ENCODE measurements at regions not wholly inside any gene's neighbourhood (a gene's known extent, or its start where the extent isn't known, plus 50 kb on each side); places are given as distances from the start of the nearest gene placed in this dataset.

- Mint-ChIP-seq H3K27me3 (no peaks in the 10 kb centered on the region), H3K9me3 (ENCODE audit: low read depth) (peaks cover 5% of the 10 kb centered on the region), H3K4me3 (ENCODE audit: low read depth) (no peak overlapping the region), H3K27ac (peak overlapping the region; percentile 95), H3K36me3 (ENCODE audit: insufficient read depth) (peaks cover 4% of the 10 kb centered on the region), H3K4me1 (ENCODE audit: low read depth) (peaks cover 48% of the 10 kb centered on the region)
- TF ChIP-seq CTCF (IDR thresholded peaks at IDR 0.05; ENCODE audit: unreplicated experiment), result no peak
- DNase-seq (ENCODE audit: low spot score, unreplicated experiment), result no peak
Observed at GRCh38 chr18:61735564-61736102, 157.2 kb downstream of the RNF152 start.

DNA sequence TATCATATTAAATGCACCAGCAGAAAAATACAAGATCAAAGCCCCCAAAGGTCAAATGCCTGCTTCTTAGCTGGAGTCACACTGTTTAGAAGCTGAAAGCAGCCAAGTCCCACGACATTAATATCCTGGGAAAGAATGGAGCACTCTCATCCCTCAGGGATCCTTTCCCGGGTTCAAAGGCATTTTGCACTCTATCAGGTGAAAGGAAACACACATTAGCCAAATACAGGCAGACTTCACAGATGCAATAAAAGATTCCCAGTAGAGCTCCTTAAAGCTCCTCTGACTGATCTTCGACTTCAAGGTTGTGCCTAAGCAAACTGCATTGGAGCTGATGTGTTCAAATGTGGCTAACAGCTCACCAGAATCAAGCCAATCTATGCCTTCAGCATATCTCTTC lies 158.4 kb downstream of the RNF152 start:
- TF ChIP-seq CTCF (IDR thresholded peaks at IDR 0.05; ENCODE audit: unreplicated experiment), result no peak
- peaks cover 6% of the 10 kb centered on the region for H3K9me3 Mint-ChIP-seq (ENCODE audit: low read depth)
- H3K27ac Mint-ChIP-seq, result peak overlapping the region; percentile 95
- H3K4me3 Mint-ChIP-seq (ENCODE audit: low read depth), result no peak overlapping the region
- H3K27me3 Mint-ChIP-seq, result no peaks in the 10 kb centered on the region
- H3K4me1 Mint-ChIP-seq (ENCODE audit: low read depth), result peaks cover 49% of the 10 kb centered on the region
- DNase-seq (ENCODE audit: low spot score, unreplicated experiment), result no peak
- no peaks in the 10 kb centered on the region for H3K36me3 Mint-ChIP-seq (ENCODE audit: insufficient read depth)

DNA sequence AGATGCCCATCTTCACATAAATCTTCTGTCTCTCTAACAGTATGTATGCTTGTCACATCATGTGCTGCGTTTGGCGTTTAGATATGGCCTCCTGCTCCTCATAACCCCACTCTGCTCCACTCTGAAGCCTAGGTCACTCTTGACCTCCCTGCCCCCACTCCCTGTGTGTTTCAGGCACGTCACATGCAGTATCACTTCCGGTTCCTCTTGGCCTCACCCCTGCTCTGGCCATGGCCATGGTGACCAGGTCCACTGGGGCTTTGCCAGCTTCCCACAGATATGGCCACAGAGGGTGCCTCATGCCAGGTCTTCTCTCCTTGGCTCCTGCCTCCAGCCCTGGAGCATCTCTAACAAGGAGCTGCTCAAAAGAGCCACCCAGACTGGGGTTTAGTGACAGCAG lies 160.0 kb downstream of the RNF152 start:
- Mint-ChIP-seq H3K36me3 (ENCODE audit: insufficient read depth) (no peaks in the 10 kb centered on the region), H3K4me1 (ENCODE audit: low read depth) (peaks cover 43% of the 10 kb centered on the region), H3K27ac (peak overlapping the region; percentile 82), H3K9me3 (ENCODE audit: low read depth) (peaks cover 6% of the 10 kb centered on the region), H3K4me3 (ENCODE audit: low read depth) (no peak overlapping the region), H3K27me3 (no peaks in the 10 kb centered on the region)
- DNase-seq (ENCODE audit: low spot score, unreplicated experiment), result no peak
- TF ChIP-seq CTCF (IDR thresholded peaks at IDR 0.05; ENCODE audit: unreplicated experiment), result no peak

GRCh38 chr18:61731693-61732376 lies 161.0 kb downstream of the RNF152 start:
- Mint-ChIP-seq H3K36me3 (ENCODE audit: insufficient read depth) (peaks cover 3% of the 10 kb centered on the region), H3K4me3 (ENCODE audit: low read depth) (no peak overlapping the region), H3K9me3 (ENCODE audit: low read depth) (peaks cover 10% of the 10 kb centered on the region), H3K27me3 (no peaks in the 10 kb centered on the region), H3K4me1 (ENCODE audit: low read depth) (peaks cover 37% of the 10 kb centered on the region), H3K27ac (no peak overlapping the region)
- DNase-seq (ENCODE audit: low spot score, unreplicated experiment), result no peak
- no peak for TF ChIP-seq CTCF (IDR thresholded peaks at IDR 0.05; ENCODE audit: unreplicated experiment)

- Mint-ChIP-seq H3K4me3 (ENCODE audit: low read depth) (no peak overlapping the region), H3K27me3 (no peaks in the 10 kb centered on the region)
Observed at GRCh38 chr18:61731178-61731577, 161.6 kb downstream of the RNF152 start.

More at GRCh38 chr18:61731178-61731577, 161.6 kb downstream of the RNF152 start:
- no peak for DNase-seq (ENCODE audit: low spot score, unreplicated experiment)
- H3K36me3 Mint-ChIP-seq (ENCODE audit: insufficient read depth), result peaks cover 3% of the 10 kb centered on the region
- TF ChIP-seq CTCF (IDR thresholded peaks at IDR 0.05; ENCODE audit: unreplicated experiment), result no peak
- H3K9me3 Mint-ChIP-seq (ENCODE audit: low read depth), result peaks cover 11% of the 10 kb centered on the region
- H3K4me1 Mint-ChIP-seq (ENCODE audit: low read depth), result peaks cover 31% of the 10 kb centered on the region
- no peak overlapping the region for H3K27ac Mint-ChIP-seq

All from progenitor cell of endocrine pancreas (in vitro differentiated cells).